Astrocyte of the hippocampus (primary cell): ENCODE measurements at regions not wholly inside any gene's neighbourhood (a gene's known extent, or its start where the extent isn't known, plus 50 kb on each side); places are given as distances from the start of the nearest gene placed in this dataset.
A peak's percentile ranks its signal among the peaks of the same experiment; 100 is the strongest.

Experiments
- DNase-seq: peaks from one replicate; pipeline ENCODE4 v3.0.0; 2011; ENCODE audit warnings: low read depth, low spot score

GRCh38 chr21:43274022-43274945 lies 105.5 kb downstream of the CRYAA start:
- no peak for DNase-seq

- no peak for DNase-seq
These were observed 104.9 kb downstream of the CRYAA start for GRCh38 chr21:43273708-43274021.

GRCh38 chr21:43273016-43273707 lies 104.4 kb downstream of the CRYAA start:
- no peak for DNase-seq

GRCh38 chr21:43272591-43272990 lies 103.8 kb downstream of the CRYAA start:
- DNase-seq: no peak

GRCh38 chr21:43271452-43272020 lies 102.7 kb downstream of the CRYAA start:
- DNase-seq: no peak

- peak; percentile 55 for DNase-seq
These were observed 102.0 kb downstream of the CRYAA start for GRCh38 chr21:43270800-43271301.

GRCh38 chr21:43269957-43270705 lies 101.3 kb downstream of the CRYAA start:
- DNase-seq: peak; percentile 29

GRCh38 chr21:43269440-43269839 lies 100.6 kb downstream of the CRYAA start:
- DNase-seq: no peak

- no peak for DNase-seq
These were observed 100.0 kb downstream of the CRYAA start for GRCh38 chr21:43268804-43269186.

- DNase-seq: no peak
These were observed 99.4 kb downstream of the CRYAA start for GRCh38 chr21:43268086-43268803.

- DNase-seq: no peak
These were observed 98.7 kb downstream of the CRYAA start for GRCh38 chr21:43267391-43268085.

GRCh38 chr21:43266534-43266933 lies 97.7 kb downstream of the CRYAA start:
- DNase-seq: no peak

GRCh38 chr21:43262427-43262826 lies 93.6 kb downstream of the CRYAA start:
- peak; percentile 33 for DNase-seq
